ENCODE measurements at regions not wholly inside any gene's neighbourhood (a gene's known extent, or its start where the extent isn't known, plus 50 kb on each side); places are given as distances from the start of the nearest gene placed in this dataset.

DNA sequence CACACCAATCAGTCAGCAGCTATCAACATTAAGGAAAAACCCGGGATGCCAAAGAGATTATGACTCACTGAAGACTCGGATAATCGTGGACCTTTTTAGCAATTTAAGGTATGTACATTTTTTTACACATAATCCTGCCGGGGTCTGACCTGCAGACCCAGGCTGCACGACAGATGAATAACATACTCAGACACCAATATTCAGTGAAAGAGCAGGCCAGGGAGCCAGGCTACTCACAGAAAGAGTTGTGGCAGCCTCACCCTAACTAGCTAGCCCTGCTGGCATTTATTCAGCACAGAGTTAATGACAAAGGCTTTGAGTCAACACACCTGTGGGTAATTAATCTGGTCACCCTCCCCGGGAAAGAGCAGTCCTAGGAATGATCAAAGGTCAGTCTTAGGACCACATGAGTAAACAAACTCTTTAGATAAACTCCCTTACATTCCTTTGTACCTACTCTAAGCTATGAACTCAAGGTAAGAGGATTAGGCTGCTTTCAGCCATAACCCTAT lies 727.5 kb downstream of the TBL1XR1 start:
- Histone ChIP-seq H3K27ac (no peak overlapping the region), H3K9me3 (replicated peaks in 1 of 3) (no peaks in the 10 kb centered on the region), H3K4me1 (replicated peaks in 1 of 2) (no peaks in the 10 kb centered on the region), H3K27me3 (no peaks in the 10 kb centered on the region), H3K4me3 (no peak overlapping the region), H3K36me3 (replicated peaks in 1 of 2) (no peaks in the 10 kb centered on the region)
- DNase-seq: no peak
- 31 to 52% (median 38%) methylated on average over 6 of the region's 6 CpGs for WGBS, 4 donors
- intact Hi-C loops (cut with DNase I): no loop called here
- TF ChIP-seq POLR2A (IDR thresholded peaks at IDR 0.05): no peak
- TF ChIP-seq, protein P1, sequence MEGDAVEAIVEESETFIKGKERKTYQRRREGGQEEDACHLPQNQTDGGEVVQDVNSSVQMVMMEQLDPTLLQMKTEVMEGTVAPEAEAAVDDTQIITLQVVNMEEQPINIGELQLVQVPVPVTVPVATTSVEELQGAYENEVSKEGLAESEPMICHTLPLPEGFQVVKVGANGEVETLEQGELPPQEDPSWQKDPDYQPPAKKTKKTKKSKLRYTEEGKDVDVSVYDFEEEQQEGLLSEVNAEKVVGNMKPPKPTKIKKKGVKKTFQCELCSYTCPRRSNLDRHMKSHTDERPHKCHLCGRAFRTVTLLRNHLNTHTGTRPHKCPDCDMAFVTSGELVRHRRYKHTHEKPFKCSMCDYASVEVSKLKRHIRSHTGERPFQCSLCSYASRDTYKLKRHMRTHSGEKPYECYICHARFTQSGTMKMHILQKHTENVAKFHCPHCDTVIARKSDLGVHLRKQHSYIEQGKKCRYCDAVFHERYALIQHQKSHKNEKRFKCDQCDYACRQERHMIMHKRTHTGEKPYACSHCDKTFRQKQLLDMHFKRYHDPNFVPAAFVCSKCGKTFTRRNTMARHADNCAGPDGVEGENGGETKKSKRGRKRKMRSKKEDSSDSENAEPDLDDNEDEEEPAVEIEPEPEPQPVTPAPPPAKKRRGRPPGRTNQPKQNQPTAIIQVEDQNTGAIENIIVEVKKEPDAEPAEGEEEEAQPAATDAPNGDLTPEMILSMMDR (IDR thresholded peaks at IDR 0.05): no peak

DNA sequence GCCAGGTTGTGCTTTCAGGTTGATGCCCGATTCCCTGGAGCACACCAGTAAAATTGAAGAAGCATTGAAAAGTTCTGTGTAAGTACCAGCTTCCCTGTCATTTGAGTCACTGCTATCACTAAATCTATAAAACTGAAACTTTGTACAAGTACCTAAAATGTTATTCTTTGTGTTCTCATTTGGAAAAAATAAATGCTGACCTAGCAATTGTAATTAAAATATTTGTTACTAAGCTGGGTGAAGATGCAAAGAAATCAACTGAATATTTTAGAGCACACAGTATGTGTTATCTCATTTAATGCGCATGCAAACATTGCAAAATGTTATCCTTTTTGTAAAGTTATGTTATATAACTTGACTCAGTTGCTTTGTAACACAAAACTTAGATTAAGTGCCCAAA lies 733.7 kb downstream of the TBL1XR1 start:
- no peaks in the 10 kb centered on the region for H3K9me3 ChIP-seq (replicated peaks in 1 of 3)
- TF ChIP-seq, protein P1 (IDR thresholded peaks at IDR 0.05): no peak
- TF ChIP-seq POLR2A (IDR thresholded peaks at IDR 0.05): no peak
- DNase-seq: no peak

DNA sequence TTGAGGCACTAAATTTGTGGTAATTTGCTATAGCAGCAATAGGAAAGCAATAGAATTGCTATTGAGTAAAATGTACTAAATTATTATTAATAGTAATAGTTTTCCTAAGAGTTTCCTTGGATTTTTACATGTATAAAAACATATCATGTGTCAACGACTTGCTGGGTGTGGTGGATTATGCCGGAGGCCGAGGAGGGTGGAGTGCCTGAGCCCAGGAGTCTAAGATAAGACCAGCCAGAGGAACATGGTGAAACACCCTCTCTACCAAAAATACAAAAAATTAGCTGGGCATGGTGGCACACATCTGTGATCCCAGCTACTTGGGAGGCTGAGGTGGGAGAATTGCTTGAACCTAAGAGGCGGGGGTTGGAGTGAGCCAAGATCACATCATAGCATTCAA lies 749.9 kb downstream of the TBL1XR1 start:
- DNase-seq: no peak
- TF ChIP-seq POLR2A (IDR thresholded peaks at IDR 0.05): no peak
- TF ChIP-seq, protein P1 (IDR thresholded peaks at IDR 0.05): no peak
- 78 to 95% (median 86%) methylated on average over 4 of the region's 4 CpGs for WGBS, 4 donors
- Histone ChIP-seq H3K27me3 (no peaks in the 10 kb centered on the region), H3K36me3 (replicated peaks in 1 of 2) (no peaks in the 10 kb centered on the region), H3K4me1 (replicated peaks in 1 of 2) (no peaks in the 10 kb centered on the region), H3K9me3 (replicated peaks in 1 of 3) (no peaks in the 10 kb centered on the region), H3K4me3 (no peak overlapping the region), H3K27ac (no peak overlapping the region)
- intact Hi-C loops (cut with DNase I): no loop called here

More for the DNA sequence above, 733.7 kb downstream of the TBL1XR1 start:
- 35 to 63% (median 42%) methylated on average over 2 of the region's 2 CpGs for WGBS, 4 donors
- Histone ChIP-seq H3K4me3 (no peak overlapping the region), H3K27me3 (no peaks in the 10 kb centered on the region), H3K27ac (no peak overlapping the region), H3K36me3 (replicated peaks in 1 of 2) (no peaks in the 10 kb centered on the region), H3K4me1 (replicated peaks in 1 of 2) (no peaks in the 10 kb centered on the region)
- intact Hi-C loops (cut with DNase I): no loop called here

DNA sequence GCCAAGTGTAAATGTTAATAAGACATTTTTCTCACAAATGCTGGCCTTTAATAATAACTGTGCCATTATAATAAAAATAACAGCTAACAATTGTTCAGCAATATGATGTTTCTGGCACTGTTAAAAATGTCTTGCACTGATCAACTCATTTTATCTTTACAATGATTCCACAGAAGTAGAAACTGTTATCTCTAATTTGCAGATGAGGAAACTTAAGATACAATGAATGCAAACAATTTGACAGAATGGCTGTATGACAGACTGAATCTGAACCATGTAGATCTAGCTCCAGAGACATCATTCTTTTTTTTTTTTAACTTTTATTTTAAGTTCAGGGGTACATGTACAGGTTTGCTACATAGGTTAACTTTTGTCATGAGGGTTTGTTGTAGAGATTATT lies 755.0 kb downstream of the TBL1XR1 start:
- H3K4me3 ChIP-seq: no peak overlapping the region
- H3K27ac ChIP-seq: no peak overlapping the region
- peaks cover 0 to 4% (median 0%) of the 10 kb centered on the region in 3 donors for H3K9me3 ChIP-seq (replicated peaks in 1 of 3)
- no peaks in the 10 kb centered on the region for H3K4me1 ChIP-seq (replicated peaks in 1 of 2)
- H3K27me3 ChIP-seq: no peaks in the 10 kb centered on the region
- DNase-seq: no peak
- intact Hi-C loops (cut with DNase I): no loop called here
- TF ChIP-seq, protein P1 (IDR thresholded peaks at IDR 0.05): no peak
- no peak for TF ChIP-seq POLR2A (IDR thresholded peaks at IDR 0.05)
- H3K36me3 ChIP-seq (replicated peaks in 1 of 2): no peaks in the 10 kb centered on the region
